ENCODE measurements at regions not wholly inside any gene's neighbourhood (a gene's known extent, or its start where the extent isn't known, plus 50 kb on each side); places are given as distances from the start of the nearest gene placed in this dataset.
"Not testable (repeated sequence)": the region's sequence is repeated elsewhere in the genome, so short reads cannot be mapped to it uniquely, and the experiment has no call there.

GRCh38 chr9:105005186-105005585 is 77.2 kb upstream of the ABCA1 start:
- Histone ChIP-seq H3K36me3 (replicated peaks in 1 of 2; ENCODE audit: insufficient read depth in 1 of 2, low read depth in 2 of 2) (no peaks in the 10 kb centered on the region), H3K4me1 (no peaks in the 10 kb centered on the region), H3K4me3 (no peak overlapping the region), H3K27me3 (no peaks in the 10 kb centered on the region), H3K9me3 (no peaks in the 10 kb centered on the region), H3K27ac (no peak overlapping the region)
- no peak for DNase-seq
- no peak for ATAC-seq
- 75 to 94% methylated on average over 1 of the region's 1 CpG for WGBS, 2 donors
- intact Hi-C loops (cut with DNase I), result no loop called here
- TF ChIP-seq POLR2A (IDR thresholded peaks at IDR 0.05), result no peak

GRCh38 chr9:105006514-105006913 is 78.6 kb upstream of the ABCA1 start:
- H3K4me1 ChIP-seq, result no peaks in the 10 kb centered on the region
- no peaks in the 10 kb centered on the region for H3K9me3 ChIP-seq
- DNase-seq (no peak), ATAC-seq (no peak)
- H3K27ac ChIP-seq, result no peak overlapping the region
- no peak for TF ChIP-seq POLR2A (IDR thresholded peaks at IDR 0.05)
- no peak for TF ChIP-seq CTCF (IDR thresholded peaks at IDR 0.05)
- H3K27me3 ChIP-seq, result no peaks in the 10 kb centered on the region
- H3K4me3 ChIP-seq, result no peak overlapping the region
- intact Hi-C loops (cut with DNase I), result no loop called here
- H3K36me3 ChIP-seq (replicated peaks in 1 of 2; ENCODE audit: insufficient read depth in 1 of 2, low read depth in 2 of 2), result no peaks in the 10 kb centered on the region
- WGBS, 2 donors, result 61 to 62% methylated on average over 2 of the region's 2 CpGs

- intact Hi-C loops (cut with DNase I), result no loop called here
- DNase-seq, result peak in 1 of 4 donors; percentile 55
- H3K27me3 ChIP-seq, result no peaks in the 10 kb centered on the region
- ATAC-seq, result no peak
- 78 to 81% methylated on average over 2 of the region's 2 CpGs for WGBS, 2 donors
- no peak for TF ChIP-seq POLR2A (IDR thresholded peaks at IDR 0.05)
- TF ChIP-seq CTCF (IDR thresholded peaks at IDR 0.05), result no peak
- peak overlapping the region in 1 of 4 donors; percentile 31 for H3K27ac ChIP-seq
- no peaks in the 10 kb centered on the region for H3K9me3 ChIP-seq
- no peaks in the 10 kb centered on the region for H3K36me3 ChIP-seq (replicated peaks in 1 of 2; ENCODE audit: insufficient read depth in 1 of 2, low read depth in 2 of 2)
- no peak overlapping the region for H3K4me3 ChIP-seq
- no peaks in the 10 kb centered on the region for H3K4me1 ChIP-seq
These were observed 79.2 kb upstream of the ABCA1 start for GRCh38 chr9:105007143-105007542.

- H3K4me3 ChIP-seq; H3K27ac ChIP-seq; H3K9me3 ChIP-seq; intact Hi-C loops (cut with DNase I); H3K4me1 ChIP-seq; H3K27me3 ChIP-seq; H3K36me3 ChIP-seq (replicated peaks in 1 of 2; ENCODE audit: insufficient read depth in 1 of 2, low read depth in 2 of 2); ATAC-seq; DNase-seq: not testable (repeated sequence)
- WGBS, 2 donors, result 73 to 84% methylated on average over 3 of the region's 3 CpGs
These were observed 82.1 kb upstream of the ABCA1 start for GRCh38 chr9:105010089-105010488.

- H3K9me3 ChIP-seq, result no peaks in the 10 kb centered on the region
- H3K36me3 ChIP-seq (replicated peaks in 1 of 2; ENCODE audit: insufficient read depth in 1 of 2, low read depth in 2 of 2), result no peaks in the 10 kb centered on the region
- no peak overlapping the region for H3K4me3 ChIP-seq
- H3K27ac ChIP-seq, result no peak overlapping the region
- intact Hi-C loops (cut with DNase I), result no loop called here
- DNase-seq (no peak), ATAC-seq (no peak)
- H3K27me3 ChIP-seq, result no peaks in the 10 kb centered on the region
- WGBS, 2 donors, result 81 to 98% methylated on average over 3 of the region's 3 CpGs
- H3K4me1 ChIP-seq, result no peaks in the 10 kb centered on the region
- no peak for TF ChIP-seq CTCF (IDR thresholded peaks at IDR 0.05)
- TF ChIP-seq POLR2A (IDR thresholded peaks at IDR 0.05), result no peak
These were observed 94.0 kb upstream of the ABCA1 start for GRCh38 chr9:105021917-105022316.

GRCh38 chr9:105022545-105022944 is 94.6 kb upstream of the ABCA1 start:
- H3K4me3 ChIP-seq; H3K9me3 ChIP-seq; H3K27ac ChIP-seq; intact Hi-C loops (cut with DNase I); H3K4me1 ChIP-seq; DNase-seq; H3K27me3 ChIP-seq; ATAC-seq; H3K36me3 ChIP-seq (replicated peaks in 1 of 2; ENCODE audit: insufficient read depth in 1 of 2, low read depth in 2 of 2): not testable (repeated sequence)
- 77 to 83% methylated on average over 5 of the region's 5 CpGs for WGBS, 2 donors

Measured in body of pancreas (tissue), 4 donors.